ENCODE measurements at regions not wholly inside any gene's neighbourhood (a gene's known extent, or its start where the extent isn't known, plus 50 kb on each side); places are given as distances from the start of the nearest gene placed in this dataset.
"Not testable (repeated sequence)": the region's sequence is repeated elsewhere in the genome, so short reads cannot be mapped to it uniquely, and the experiment has no call there.

DNA sequence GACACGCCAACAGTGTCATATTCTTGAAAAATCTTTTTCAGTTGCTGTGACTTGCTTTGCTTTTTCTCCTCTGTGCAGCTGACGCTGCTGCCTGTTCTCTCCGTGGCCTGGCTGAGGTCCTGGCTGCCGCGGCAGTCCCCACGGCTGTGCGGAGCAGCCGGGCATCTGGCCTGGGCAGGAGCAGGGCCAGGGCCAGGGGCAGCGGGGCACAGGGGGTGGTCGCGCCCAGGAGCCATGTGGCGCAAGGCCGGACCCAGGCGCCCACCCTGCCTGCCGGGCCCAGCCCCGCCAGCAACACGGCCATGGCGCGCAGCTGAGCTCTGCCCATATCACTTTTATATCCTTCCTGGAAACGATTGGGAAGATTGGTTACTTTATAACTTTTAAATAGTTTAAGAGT lies 109.4 kb upstream of the ACBD5 start:
- H3K4me3 ChIP-seq, result no peak overlapping the region
- no peaks in the 10 kb centered on the region for H4K20me1 ChIP-seq
- no peaks in the 10 kb centered on the region for H3K9me3 ChIP-seq
- no peak for TF ChIP-seq Cebpa-rat (IDR thresholded peaks at IDR 0.05)
- H3K4me1 ChIP-seq, result peaks cover 28% of the 10 kb centered on the region
- H3K27ac ChIP-seq, result no peak overlapping the region
- H3K36me3 ChIP-seq, result no peaks in the 10 kb centered on the region
- H3K27me3 ChIP-seq, result no peaks in the 10 kb centered on the region
- H3K9ac ChIP-seq, result no peak overlapping the region
- H3K4me2 ChIP-seq, result no peak overlapping the region

DNA sequence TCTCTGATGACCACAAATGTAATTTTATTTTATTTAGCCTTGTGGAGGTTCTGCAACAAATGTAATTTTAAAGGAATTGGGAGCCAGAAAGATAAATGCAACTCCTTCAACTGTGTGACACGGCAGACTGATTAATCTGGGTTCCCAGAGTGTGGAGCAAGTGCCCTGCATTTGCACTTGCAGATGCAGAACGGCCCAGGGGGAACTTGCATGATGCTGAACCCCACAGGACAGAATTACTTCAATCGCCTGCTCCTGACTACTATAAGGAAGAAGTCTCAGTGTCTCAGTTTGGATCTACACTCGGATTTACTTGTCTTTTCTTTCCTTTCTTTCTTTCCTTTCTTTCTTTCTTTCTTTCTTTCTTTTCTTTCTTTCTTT lies 107.2 kb upstream of the ACBD5 start:
- not testable (repeated sequence) for H3K4me3 ChIP-seq, H3K9me3 ChIP-seq, H3K9ac ChIP-seq, H3K27me3 ChIP-seq, H3K4me2 ChIP-seq, H3K36me3 ChIP-seq, H4K20me1 ChIP-seq, H3K27ac ChIP-seq
- peaks cover 11% of the 10 kb centered on the region for H3K4me1 ChIP-seq

DNA sequence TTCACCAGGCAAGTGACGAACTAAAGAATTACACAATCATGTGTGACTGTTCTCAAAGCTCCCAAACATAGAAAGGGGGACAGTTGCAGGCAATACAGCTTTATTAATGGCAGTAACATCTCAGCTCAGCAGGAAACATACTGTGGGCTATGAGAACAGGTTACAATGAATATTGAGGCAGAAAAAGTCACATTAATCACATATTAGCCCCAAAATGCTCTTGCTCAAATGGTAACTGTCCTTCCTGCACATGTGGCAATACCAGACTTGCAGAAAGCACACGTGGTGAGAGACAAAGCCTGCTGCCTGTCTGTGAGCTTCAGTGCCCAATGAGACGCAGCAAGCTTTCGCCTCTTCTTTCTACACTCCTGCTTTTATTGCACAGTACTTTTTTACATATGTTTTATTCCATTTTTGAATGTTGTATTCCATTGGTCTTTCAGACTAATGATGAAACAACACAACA lies 104.9 kb upstream of the ACBD5 start:
- H3K27ac ChIP-seq, result no peak overlapping the region
- no peaks in the 10 kb centered on the region for H4K20me1 ChIP-seq
- H3K27me3 ChIP-seq, result no peaks in the 10 kb centered on the region
- H3K36me3 ChIP-seq, result no peaks in the 10 kb centered on the region
- H3K9me3 ChIP-seq, result no peaks in the 10 kb centered on the region
- no peak overlapping the region for H3K4me3 ChIP-seq
- H3K9ac ChIP-seq, result no peak overlapping the region
- peaks cover 10% of the 10 kb centered on the region for H3K4me1 ChIP-seq
- H3K4me2 ChIP-seq, result no peak overlapping the region
- TF ChIP-seq Cebpa-rat (IDR thresholded peaks at IDR 0.05), result no peak

DNA sequence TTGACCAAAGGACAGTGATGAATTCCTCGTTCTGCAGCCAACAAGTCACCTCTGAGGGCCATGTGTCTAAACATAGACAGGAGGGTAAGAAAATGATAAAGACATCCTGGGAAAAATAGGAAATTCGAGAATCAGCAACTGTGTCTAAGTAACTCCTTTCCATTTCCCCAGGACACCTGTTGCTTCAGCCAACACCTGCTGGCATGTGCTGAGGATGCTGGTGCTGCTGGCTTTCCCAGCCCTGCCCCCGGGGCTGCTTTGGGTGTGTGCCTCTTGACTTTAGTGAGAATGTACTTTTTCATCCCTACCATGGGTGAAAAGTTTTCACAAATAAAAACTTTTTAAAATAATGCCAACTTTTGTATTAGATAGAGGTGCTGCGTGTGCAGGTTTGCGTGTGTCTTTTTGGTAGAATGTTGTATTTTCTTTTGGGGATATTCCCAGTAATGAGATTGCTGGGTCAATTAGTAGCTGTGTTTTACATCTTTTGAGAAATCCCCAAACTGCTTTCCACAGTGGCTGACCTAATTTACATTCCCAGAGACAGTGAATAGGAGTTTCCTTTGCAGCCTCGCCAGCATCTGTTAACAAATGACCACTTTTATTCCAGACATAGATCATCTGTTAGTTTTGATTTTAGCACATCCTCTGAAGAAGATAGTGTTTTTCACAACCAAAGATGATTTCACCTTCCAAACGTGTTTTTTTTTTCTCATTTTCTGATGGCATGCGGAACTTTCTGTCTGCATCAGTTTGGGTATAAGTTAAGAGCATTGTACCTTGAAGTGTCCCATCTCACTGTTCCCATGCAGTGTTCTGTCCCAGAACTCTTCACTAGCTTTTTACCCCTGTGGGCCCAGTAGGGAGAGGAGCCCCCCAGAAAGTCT lies 104.2 kb upstream of the ACBD5 start:
- H4K20me1 ChIP-seq, result no peaks in the 10 kb centered on the region
- no peak overlapping the region for H3K9ac ChIP-seq
- no peak overlapping the region for H3K4me2 ChIP-seq
- no peak overlapping the region for H3K27ac ChIP-seq
- H3K4me1 ChIP-seq, result peaks cover 10% of the 10 kb centered on the region
- no peaks in the 10 kb centered on the region for H3K36me3 ChIP-seq
- no peaks in the 10 kb centered on the region for H3K27me3 ChIP-seq
- no peaks in the 10 kb centered on the region for H3K9me3 ChIP-seq
- H3K4me3 ChIP-seq, result no peak overlapping the region
- no peak for TF ChIP-seq Cebpa-rat (IDR thresholded peaks at IDR 0.05)

DNA sequence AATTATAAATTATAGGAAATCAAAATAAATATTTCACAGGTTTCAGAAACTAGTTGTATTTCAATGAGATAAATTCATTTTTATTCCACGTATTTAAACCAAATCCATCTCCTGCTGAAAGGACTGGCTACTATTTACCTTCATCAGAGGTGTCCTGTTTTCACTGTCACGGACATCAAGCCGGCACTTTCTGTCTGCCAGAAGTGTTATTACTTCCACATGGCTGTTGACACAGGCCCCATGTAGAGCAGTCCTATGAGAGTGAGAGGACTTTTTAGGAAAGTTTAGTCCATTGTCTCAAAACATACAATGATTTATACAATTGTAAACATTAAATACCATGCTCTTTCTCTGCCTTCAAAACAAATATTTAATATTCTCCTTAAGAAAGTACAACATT lies 100.4 kb upstream of the ACBD5 start:
- Histone ChIP-seq H4K20me1 (no peaks in the 10 kb centered on the region), H3K36me3 (no peaks in the 10 kb centered on the region), H3K4me1 (no peaks in the 10 kb centered on the region), H3K4me2 (no peak overlapping the region), H3K4me3 (no peak overlapping the region), H3K27me3 (no peaks in the 10 kb centered on the region), H3K9me3 (no peaks in the 10 kb centered on the region), H3K9ac (no peak overlapping the region), H3K27ac (no peak overlapping the region)
- no peak for TF ChIP-seq Cebpa-rat (IDR thresholded peaks at IDR 0.05)

- H3K9me3 ChIP-seq, H3K4me3 ChIP-seq, H4K20me1 ChIP-seq, H3K36me3 ChIP-seq, H3K9ac ChIP-seq, H3K4me2 ChIP-seq, H3K27me3 ChIP-seq, H3K27ac ChIP-seq, H3K4me1 ChIP-seq: not testable (repeated sequence)
Observed at GRCh38 chr10:27335246-27335645, 94.6 kb upstream of the ACBD5 start.

- H3K36me3 ChIP-seq, result no peaks in the 10 kb centered on the region
- H3K9ac ChIP-seq, result no peak overlapping the region
- no peak overlapping the region for H3K27ac ChIP-seq
- no peak for TF ChIP-seq Cebpa-rat (IDR thresholded peaks at IDR 0.05)
- no peaks in the 10 kb centered on the region for H3K9me3 ChIP-seq
- H3K4me2 ChIP-seq, result no peak overlapping the region
- H3K4me1 ChIP-seq, result no peaks in the 10 kb centered on the region
- H4K20me1 ChIP-seq, result no peaks in the 10 kb centered on the region
- no peak overlapping the region for H3K4me3 ChIP-seq
- no peaks in the 10 kb centered on the region for H3K27me3 ChIP-seq
Observed at GRCh38 chr10:27330074-27330473, 89.5 kb upstream of the ACBD5 start.

DNA sequence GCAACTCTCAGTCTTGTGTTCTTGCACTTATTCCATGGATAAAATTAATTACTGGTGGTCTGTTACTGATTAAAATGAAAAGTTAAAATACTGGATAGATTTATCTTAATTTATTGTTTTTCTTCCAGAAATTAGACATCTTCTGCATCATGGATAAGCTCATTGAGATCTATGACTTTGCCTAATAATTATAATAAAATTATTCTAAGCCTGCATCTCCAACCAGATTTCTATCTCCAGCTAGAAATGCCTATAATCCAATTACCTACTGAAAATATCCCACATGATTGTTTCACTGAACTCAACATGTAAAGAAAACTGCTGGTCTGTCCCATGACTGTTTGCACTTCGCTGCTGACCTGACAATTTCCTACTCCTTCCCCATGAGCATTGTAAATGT lies 88.3 kb upstream of the ACBD5 start:
- no peaks in the 10 kb centered on the region for H3K27me3 ChIP-seq
- H3K4me1 ChIP-seq, result no peaks in the 10 kb centered on the region
- H4K20me1 ChIP-seq, result no peaks in the 10 kb centered on the region
- no peak overlapping the region for H3K9ac ChIP-seq
- no peak overlapping the region for H3K27ac ChIP-seq
- H3K4me3 ChIP-seq, result no peak overlapping the region
- H3K4me2 ChIP-seq, result no peak overlapping the region
- H3K36me3 ChIP-seq, result no peaks in the 10 kb centered on the region
- no peak for TF ChIP-seq Cebpa-rat (IDR thresholded peaks at IDR 0.05)
- no peaks in the 10 kb centered on the region for H3K9me3 ChIP-seq

GRCh38 chr10:27326748-27327147 lies 86.2 kb upstream of the ACBD5 start:
- H3K27me3 ChIP-seq, H3K9me3 ChIP-seq, H3K4me3 ChIP-seq, H3K36me3 ChIP-seq, H3K4me1 ChIP-seq, H3K27ac ChIP-seq, H4K20me1 ChIP-seq, H3K4me2 ChIP-seq, H3K9ac ChIP-seq: not testable (repeated sequence)

GRCh38 chr10:27319752-27320431 lies 79.3 kb upstream of the ACBD5 start:
- Histone ChIP-seq H3K36me3 (no peaks in the 10 kb centered on the region), H3K4me3 (peak overlapping the region; percentile 57), H3K4me1 (peaks cover 13% of the 10 kb centered on the region), H3K9me3 (peaks cover 5% of the 10 kb centered on the region; the same call in 1 of the 2 replicates), H3K27ac (0 out of 2 replicates have a peak overlapping the region, but pooled peaks have one; percentile 35), H3K4me2 (peak overlapping the region; percentile 77), H3K9ac (peak overlapping the region; percentile 45; the same call in 1 of the 2 replicates), H4K20me1 (no peaks in the 10 kb centered on the region), H3K27me3 (no peaks in the 10 kb centered on the region; the same call in 1 of the 2 replicates)
- TF ChIP-seq Cebpa-rat (IDR thresholded peaks at IDR 0.05), result no peak

- not testable (repeated sequence) for H3K36me3 ChIP-seq, H3K4me3 ChIP-seq, H4K20me1 ChIP-seq, H3K9ac ChIP-seq, H3K9me3 ChIP-seq, H3K27me3 ChIP-seq
- peaks cover 13% of the 10 kb centered on the region for H3K4me1 ChIP-seq
- H3K27ac ChIP-seq, result 0 out of 2 replicates have a peak overlapping the region, but pooled peaks have one; percentile 35
- peak overlapping the region; percentile 77 for H3K4me2 ChIP-seq
Observed at GRCh38 chr10:27319139-27319538, 78.5 kb upstream of the ACBD5 start.

GRCh38 chr10:27315082-27315481 lies 74.5 kb upstream of the ACBD5 start:
- not testable (repeated sequence) for H3K27ac ChIP-seq, H4K20me1 ChIP-seq, H3K36me3 ChIP-seq, H3K9ac ChIP-seq, H3K27me3 ChIP-seq, H3K4me2 ChIP-seq, H3K4me3 ChIP-seq
- Histone ChIP-seq H3K4me1 (peaks cover 11% of the 10 kb centered on the region), H3K9me3 (peaks cover 11% of the 10 kb centered on the region; the same call in 1 of the 2 replicates)

GRCh38 chr10:27313586-27313985 lies 73.0 kb upstream of the ACBD5 start:
- H3K36me3 ChIP-seq, H4K20me1 ChIP-seq, H3K9me3 ChIP-seq, H3K27ac ChIP-seq, H3K4me1 ChIP-seq, H3K9ac ChIP-seq, H3K4me3 ChIP-seq, H3K4me2 ChIP-seq, H3K27me3 ChIP-seq: not testable (repeated sequence)
